ENCODE measurements at regions not wholly inside any gene's neighbourhood (a gene's known extent, or its start where the extent isn't known, plus 50 kb on each side); places are given as distances from the start of the nearest gene placed in this dataset.

- TF ChIP-seq, protein P1, sequence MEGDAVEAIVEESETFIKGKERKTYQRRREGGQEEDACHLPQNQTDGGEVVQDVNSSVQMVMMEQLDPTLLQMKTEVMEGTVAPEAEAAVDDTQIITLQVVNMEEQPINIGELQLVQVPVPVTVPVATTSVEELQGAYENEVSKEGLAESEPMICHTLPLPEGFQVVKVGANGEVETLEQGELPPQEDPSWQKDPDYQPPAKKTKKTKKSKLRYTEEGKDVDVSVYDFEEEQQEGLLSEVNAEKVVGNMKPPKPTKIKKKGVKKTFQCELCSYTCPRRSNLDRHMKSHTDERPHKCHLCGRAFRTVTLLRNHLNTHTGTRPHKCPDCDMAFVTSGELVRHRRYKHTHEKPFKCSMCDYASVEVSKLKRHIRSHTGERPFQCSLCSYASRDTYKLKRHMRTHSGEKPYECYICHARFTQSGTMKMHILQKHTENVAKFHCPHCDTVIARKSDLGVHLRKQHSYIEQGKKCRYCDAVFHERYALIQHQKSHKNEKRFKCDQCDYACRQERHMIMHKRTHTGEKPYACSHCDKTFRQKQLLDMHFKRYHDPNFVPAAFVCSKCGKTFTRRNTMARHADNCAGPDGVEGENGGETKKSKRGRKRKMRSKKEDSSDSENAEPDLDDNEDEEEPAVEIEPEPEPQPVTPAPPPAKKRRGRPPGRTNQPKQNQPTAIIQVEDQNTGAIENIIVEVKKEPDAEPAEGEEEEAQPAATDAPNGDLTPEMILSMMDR (IDR thresholded peaks at IDR 0.05) = no peak
- TF ChIP-seq POLR2A (IDR thresholded peaks at IDR 0.05) = no peak
- TF ChIP-seq EP300 (IDR thresholded peaks at IDR 0.05) = no peak
- no peak for TF ChIP-seq POLR2AphosphoS5 (IDR thresholded peaks at IDR 0.05)
These were observed 439.8 kb upstream of the JARID2 start for GRCh38 chr6:14806101-14806500.
